GM12892 (cell line): ENCODE measurements at regions not wholly inside any gene's neighbourhood (a gene's known extent, or its start where the extent isn't known, plus 50 kb on each side); places are given as distances from the start of the nearest gene placed in this dataset.

Experiments
- POLR2A ChIP-seq: IDR thresholded peaks from 2 replicates; pipeline ENCODE4 v1.6.1; 2011; ENCODE audit warnings: low read depth, low read length, control low read depth
- POLR2AphosphoS5 ChIP-seq: IDR thresholded peaks from 2 replicates; pipeline ENCODE4 v1.6.1; 2011; ENCODE audit warnings: low read depth, low read length, control low read depth
- TAF1 ChIP-seq: IDR thresholded peaks from 2 replicates; pipeline ENCODE4 v1.6.1; 2011; ENCODE audit warnings: low read depth, mild to moderate bottlenecking, control low read depth, low read length, borderline replicate concordance

- TF ChIP-seq POLR2A: no peak
- no peak for TF ChIP-seq POLR2AphosphoS5
- TF ChIP-seq TAF1: no peak
Observed at GRCh38 chr10:128546651-128547165, 420.5 kb upstream of the MKI67 start.
